Endothelial cell of umbilical vein (primary cell): ENCODE measurements at regions not wholly inside any gene's neighbourhood (a gene's known extent, or its start where the extent isn't known, plus 50 kb on each side); places are given as distances from the start of the nearest gene placed in this dataset.

Experiments used
- BruUV-seq: library from RNA; stranded (reverse); fragments of 400-500 nt; replicated peaks from 2 replicates; lab custom pipeline; 2021; lab: Mats Ljungman, UMichigan
- CTCF ChIA-PET: fragments of 300-600, 350-600 bp; sonication (Branson Sonifier 250); formaldehyde crosslinking; loops from one replicate; lab custom pipeline; 2021; ENCODE audit warnings: antibody characterized with exemption, inconsistent platforms; lab: Charles Lee
- POLR2A ChIA-PET: fragments of 300-600, 350-600 bp; sonication (Branson Sonifier 250); formaldehyde crosslinking; loops from one replicate; lab custom pipeline; 2021; ENCODE audit warnings: antibody characterized with exemption, inconsistent platforms; lab: Charles Lee
- DNase-seq: peaks from one replicate; pipeline ENCODE4 v3.0.0-alpha.2; 2011; ENCODE audit warnings: low read depth, low spot score
- FAIRE-seq: peaks from 2 replicates; lab custom pipeline; 2011; peaks lifted over from hg19 to GRCh38; lab: Jason Lieb, UNC
- H2AFZ ChIP-seq: 2 replicates; pipeline ENCODE4 v1.6.0; 2012; ENCODE audit warnings: low read depth, low read length, control low read depth, inconsistent platforms
- H3K27ac ChIP-seq: 2 replicates; pipeline ENCODE4 v1.5.1; 2011; ENCODE audit warnings: low read depth, mild to moderate bottlenecking, control low read depth, low read length, moderate library complexity; ENCODE audit not compliant: insufficient read depth
- H3K27me3 ChIP-seq, 2 experiments: 2 replicates each; pipeline versions ENCODE4 v1.6.0 to v1.6.1; 2011; ENCODE audit warnings: low read length in 2 of 2, mixed read lengths in 1 of 2; ENCODE audit not compliant: control insufficient read depth in 2 of 2, insufficient read depth in 2 of 2
- H3K36me3 ChIP-seq, 2 experiments: 2 replicates in 1 of 2; 3 replicates in 1 of 2; pipeline ENCODE4 v1.5.1; 2011; ENCODE audit warnings: low read length in 2 of 2, mild to moderate bottlenecking in 1 of 2, moderate library complexity in 1 of 2; ENCODE audit not compliant: control insufficient read depth in 2 of 2, insufficient read depth in 2 of 2; ENCODE audit errors: extremely low read depth in 1 of 2
- H3K4me1 ChIP-seq: 3 replicates; pipeline ENCODE4 v1.5.1; 2011; ENCODE audit warnings: mild to moderate bottlenecking, low read length; ENCODE audit not compliant: control insufficient read depth, insufficient read depth; ENCODE audit errors: extremely low read depth
- H3K4me2 ChIP-seq: 2 replicates; pipeline ENCODE4 v1.6.1; 2011; ENCODE audit warnings: low read length, control low read depth, mixed read lengths; ENCODE audit not compliant: insufficient read depth
- H3K4me3 ChIP-seq, 3 experiments: fragments of 200-600 bp in 1 of 3; sonication (generic), shearing (Covaris generic) in 1 of 3; replicated peaks in 1 of 3; 2 replicates each; pipeline ENCODE4 v1.5.1; 2011 to 2016; ENCODE audit warnings: control low read depth in 3 of 3, low read length in 3 of 3, mild to moderate bottlenecking in 2 of 3, inconsistent platforms in 1 of 3, low read depth in 1 of 3, moderate library complexity in 1 of 3; ENCODE audit not compliant: insufficient read depth in 1 of 3
- H3K79me2 ChIP-seq: 2 replicates; pipeline ENCODE4 v1.6.0; 2012; ENCODE audit warnings: low read length, inconsistent platforms; ENCODE audit not compliant: control insufficient read depth, insufficient read depth
- H3K9ac ChIP-seq: replicated peaks from 2 replicates; pipeline ENCODE3; 2011; ENCODE audit warnings: low read length, control low read depth; ENCODE audit not compliant: insufficient read depth; ENCODE audit errors: extremely low read depth
- H3K9me1 ChIP-seq: replicated peaks from 3 replicates; pipeline ENCODE4 v1.6.0; 2011; ENCODE audit warnings: mild to moderate bottlenecking, low read length; ENCODE audit not compliant: control insufficient read depth, insufficient read depth; ENCODE audit errors: extremely low read depth
- H3K9me3 ChIP-seq: replicated peaks from 2 replicates; pipeline ENCODE4 v1.5.1; 2012; ENCODE audit warnings: low read length, inconsistent platforms; ENCODE audit not compliant: control insufficient read depth, insufficient read depth
- H4K20me1 ChIP-seq: replicated peaks from 2 replicates; pipeline ENCODE3; 2011; ENCODE audit warnings: mild to moderate bottlenecking, low read length; ENCODE audit not compliant: control insufficient read depth, insufficient read depth; ENCODE audit errors: extremely low read depth
- EZH2 ChIP-seq: IDR thresholded peaks from 2 replicates; pipeline ENCODE4 v1.6.1; 2012; ENCODE audit warnings: borderline replicate concordance, low read depth, mild to moderate bottlenecking, moderate library complexity, low read length, inconsistent platforms; ENCODE audit not compliant: severe bottlenecking
- FOS ChIP-seq: IDR thresholded peaks from 2 replicates; pipeline ENCODE4 v1.6.1; 2011; ENCODE audit warnings: mild to moderate bottlenecking, low read length, moderate library complexity, borderline replicate concordance; ENCODE audit not compliant: insufficient read depth
- GATA2 ChIP-seq: IDR thresholded peaks from 2 replicates; pipeline ENCODE4 v1.7.0; 2011; ENCODE audit warnings: low read depth, mild to moderate bottlenecking, moderate library complexity, mixed read lengths, low read length; ENCODE audit not compliant: insufficient read length, insufficient read depth
- JUN ChIP-seq: IDR thresholded peaks from 2 replicates; pipeline ENCODE4 v1.6.1; 2011; ENCODE audit warnings: borderline replicate concordance, low read depth; ENCODE audit not compliant: insufficient read length, insufficient read depth
- MYC ChIP-seq: IDR thresholded peaks from one replicate; pipeline ENCODE4 v1.6.1; 2011; ENCODE audit warnings: mild to moderate bottlenecking, low read depth, low read length
- POLR2A ChIP-seq: IDR thresholded peaks from 2 replicates; pipeline ENCODE4 v1.6.1; 2012; ENCODE audit warnings: low read depth, mild to moderate bottlenecking, control low read depth, low read length
- POLR2AphosphoS5 ChIP-seq: IDR thresholded peaks from 2 replicates; pipeline ENCODE4 v1.6.1; 2012; ENCODE audit warnings: low read depth, mild to moderate bottlenecking, control low read depth, low read length, moderate library complexity; ENCODE audit not compliant: insufficient read depth
- dilution Hi-C: fragments of 300-500 bp; cut with MboI; formaldehyde crosslinking; loops from one replicate; pipeline ENCODE4 v1.15.0; 2019; ENCODE audit warnings: low sequenced_read_pairs; ENCODE audit not compliant: extremely low pct_ligation_motif_present
- intact Hi-C: fragments of 100-400 bp; cut with micrococcal nuclease; formaldehyde crosslinking; loops from one replicate; pipeline ENCODE4 v1.10.0; 2022
- TF ChIP-seq, protein P1 (sequence below), 2 donors: IDR thresholded peaks; 1 replicate in 1 of 2; 2 replicates in 1 of 2; pipeline ENCODE4 v1.5.1; 2011; ENCODE audit warnings: low read length in 2 of 2, mild to moderate bottlenecking in 2 of 2, moderate library complexity in 2 of 2, control low read depth in 1 of 2, inconsistent platforms in 1 of 2, low read depth in 1 of 2; ENCODE audit not compliant: insufficient read depth in 1 of 2; ENCODE audit errors: extremely low read depth in 1 of 2
- TF ChIP-seq, protein P2 (sequence below): IDR thresholded peaks from 2 replicates; pipeline ENCODE4 v1.6.1; 2011; ENCODE audit not compliant: insufficient read depth, insufficient read length

DNA sequence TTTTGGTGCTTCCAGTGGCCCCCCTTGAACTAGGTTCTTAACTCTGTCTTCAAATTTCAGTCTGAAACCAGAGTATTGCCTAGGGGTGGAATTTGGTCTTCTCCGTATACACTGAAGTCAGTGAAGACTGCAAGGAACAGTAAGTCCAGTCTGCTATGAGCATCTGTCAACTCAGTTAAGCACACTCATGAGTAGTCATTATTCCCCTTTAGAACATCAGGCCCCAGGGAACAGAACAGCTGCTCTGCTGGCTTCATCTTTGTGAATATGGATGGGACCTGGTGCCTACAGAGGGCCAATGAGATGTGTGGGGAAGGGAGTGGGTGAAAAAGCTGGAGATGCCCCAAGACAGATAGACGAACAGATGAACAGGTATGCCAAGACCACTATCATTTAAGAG, 85.2 kb upstream of the PRR23C start:
- no peaks in the 10 kb centered on the region for H4K20me1 ChIP-seq
- BruUV-seq, result no TSS peak
- intact Hi-C loops, result no loop called here
- no peak for TF ChIP-seq JUN
- no peak for TF ChIP-seq POLR2AphosphoS5
- no peak for TF ChIP-seq POLR2A
- TF ChIP-seq FOS, result no peak
- TF ChIP-seq, protein P1, sequence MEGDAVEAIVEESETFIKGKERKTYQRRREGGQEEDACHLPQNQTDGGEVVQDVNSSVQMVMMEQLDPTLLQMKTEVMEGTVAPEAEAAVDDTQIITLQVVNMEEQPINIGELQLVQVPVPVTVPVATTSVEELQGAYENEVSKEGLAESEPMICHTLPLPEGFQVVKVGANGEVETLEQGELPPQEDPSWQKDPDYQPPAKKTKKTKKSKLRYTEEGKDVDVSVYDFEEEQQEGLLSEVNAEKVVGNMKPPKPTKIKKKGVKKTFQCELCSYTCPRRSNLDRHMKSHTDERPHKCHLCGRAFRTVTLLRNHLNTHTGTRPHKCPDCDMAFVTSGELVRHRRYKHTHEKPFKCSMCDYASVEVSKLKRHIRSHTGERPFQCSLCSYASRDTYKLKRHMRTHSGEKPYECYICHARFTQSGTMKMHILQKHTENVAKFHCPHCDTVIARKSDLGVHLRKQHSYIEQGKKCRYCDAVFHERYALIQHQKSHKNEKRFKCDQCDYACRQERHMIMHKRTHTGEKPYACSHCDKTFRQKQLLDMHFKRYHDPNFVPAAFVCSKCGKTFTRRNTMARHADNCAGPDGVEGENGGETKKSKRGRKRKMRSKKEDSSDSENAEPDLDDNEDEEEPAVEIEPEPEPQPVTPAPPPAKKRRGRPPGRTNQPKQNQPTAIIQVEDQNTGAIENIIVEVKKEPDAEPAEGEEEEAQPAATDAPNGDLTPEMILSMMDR (IDR thresholded peaks at IDR 0.05; ENCODE audit: extremely low read depth in 1 of 2, insufficient read depth in 1 of 2, low read depth in 1 of 2, low read length in 2 of 2), result no peak
- no peak for TF ChIP-seq MYC
- no peak for TF ChIP-seq EZH2
- no peak for TF ChIP-seq GATA2
- TF ChIP-seq, protein P2, sequence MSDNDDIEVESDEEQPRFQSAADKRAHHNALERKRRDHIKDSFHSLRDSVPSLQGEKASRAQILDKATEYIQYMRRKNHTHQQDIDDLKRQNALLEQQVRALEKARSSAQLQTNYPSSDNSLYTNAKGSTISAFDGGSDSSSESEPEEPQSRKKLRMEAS, result no peak
- FAIRE-seq (no peak), DNase-seq (no peak)
- no peaks in the 10 kb centered on the region for H3K27me3 ChIP-seq
- H3K79me2 ChIP-seq, result no peaks in the 10 kb centered on the region
- no peaks in the 10 kb centered on the region for H3K9me1 ChIP-seq
- no peak overlapping the region for H3K27ac ChIP-seq
- dilution Hi-C loops, result no loop called here
- no peaks in the 10 kb centered on the region for H3K9me3 ChIP-seq
- no peak overlapping the region for H3K9ac ChIP-seq
- ChIA-PET POLR2A (no interaction called here), CTCF (no interaction called here)
- H3K4me1 ChIP-seq, result no peaks in the 10 kb centered on the region
- no peak overlapping the region for H3K4me2 ChIP-seq
- no peak overlapping the region for H2AFZ ChIP-seq
- no peaks in the 10 kb centered on the region for H3K36me3 ChIP-seq
- H3K4me3 ChIP-seq, result no peak overlapping the region
